ENCODE measurements at regions not wholly inside any gene's neighbourhood (a gene's known extent, or its start where the extent isn't known, plus 50 kb on each side); places are given as distances from the start of the nearest gene placed in this dataset.

- no peak overlapping the region for H2BK5ac ChIP-seq (ENCODE audit: low read depth, low read length)
- no peak for FAIRE-seq
- no peak overlapping the region for H3K14ac ChIP-seq (ENCODE audit: insufficient read length)
- H3K9ac ChIP-seq (replicated peaks in 1 of 4; ENCODE audit: extremely low read depth in 1 of 4, low read depth in 3 of 4, low read length in 3 of 4) = no peak overlapping the region
- H4K20me1 ChIP-seq (replicated peaks in 1 of 2; ENCODE audit: control insufficient read depth in 1 of 2, insufficient read depth in 2 of 2, low read length in 2 of 2) = no peaks in the 10 kb centered on the region
- no peak overlapping the region for H2BK12ac ChIP-seq (ENCODE audit: low read depth, low read length)
- H3K27ac ChIP-seq (ENCODE audit: low read depth, low read length) = no peak overlapping the region
- no peaks in the 10 kb centered on the region for H3K23me2 ChIP-seq (ENCODE audit: low read depth, low read length)
- H3K56ac ChIP-seq (replicated peaks; ENCODE audit: insufficient read length, low read depth, low read length) = no peak overlapping the region
- H3K18ac ChIP-seq (ENCODE audit: extremely low read depth, low read length) = no peak overlapping the region
- H3K27me3 ChIP-seq (replicated peaks in 1 of 4; ENCODE audit: control insufficient read depth in 3 of 4, extremely low read depth in 1 of 4, insufficient read depth in 3 of 4, low read length in 3 of 4) = no peaks in the 10 kb centered on the region
- no peaks in the 10 kb centered on the region for H3K79me2 ChIP-seq (ENCODE audit: control insufficient read depth in 1 of 2, insufficient read depth in 2 of 2, low read length in 2 of 2)
- POLR2A ChIA-PET (ENCODE audit: partially characterized antibody) = no interaction called here
- H2BK15ac ChIP-seq (ENCODE audit: low read length) = no peak overlapping the region
- H3K23ac ChIP-seq (ENCODE audit: insufficient read length) = no peak overlapping the region
- 91% methylated on average over 3 of the region's 3 CpGs; no CpG with 5 or more reads in 1 of the 2 experiments for WGBS, 2 experiments (ENCODE audit: extremely low coverage in 1 of 2, insufficient coverage in 1 of 2, insufficient read length in 1 of 2, insufficient replicate concordance in 2 of 2, low coverage in 1 of 2, low lambda C conversion rate in 2 of 2, missing lambda C conversion rate in 1 of 2)
- H4K8ac ChIP-seq (ENCODE audit: extremely low read depth, insufficient read depth, low read length) = no peak overlapping the region
- H3K4me1 ChIP-seq (replicated peaks in 1 of 4; ENCODE audit: control insufficient read depth in 3 of 4, insufficient read depth in 4 of 4, low read length in 3 of 4) = no peaks in the 10 kb centered on the region
- no peak overlapping the region for H2BK120ac ChIP-seq (replicated peaks; ENCODE audit: low read depth, low read length)
- no peak overlapping the region for H4K91ac ChIP-seq (replicated peaks; ENCODE audit: insufficient read length, low read length)
- no peak overlapping the region for H2BK20ac ChIP-seq (ENCODE audit: low read length)
- CTCF ChIA-PET (ENCODE audit: partially characterized antibody) = no interaction called here
- H2AK5ac ChIP-seq (ENCODE audit: low read depth, low read length) = no peak overlapping the region
- H3K4ac ChIP-seq (replicated peaks; ENCODE audit: insufficient read length, low read depth, low read length) = no peak overlapping the region
- no peaks in the 10 kb centered on the region for H3K9me3 ChIP-seq (ENCODE audit: insufficient read depth in 2 of 2, low read depth in 1 of 2, low read length in 1 of 2)
- H3K4me3 ChIP-seq (ENCODE audit: extremely low read depth in 1 of 4, insufficient read depth in 2 of 4, low read depth in 3 of 4, low read length in 4 of 4) = no peak overlapping the region
- DNase-seq (ENCODE audit: low read depth in 1 of 2, low spot score in 2 of 2) = no peak
- H4K5ac ChIP-seq (ENCODE audit: insufficient read length, low read depth, low read length) = no peak overlapping the region
- H3K36me3 ChIP-seq (ENCODE audit: control insufficient read depth in 2 of 4, insufficient read depth in 4 of 4, low read length in 3 of 4) = no peaks in the 10 kb centered on the region
- H3K4me2 ChIP-seq (ENCODE audit: insufficient read depth in 1 of 2, low read depth in 2 of 2, low read length in 2 of 2) = no peak overlapping the region
- no peak overlapping the region for H2AFZ ChIP-seq (ENCODE audit: low read length)
- no peaks in the 10 kb centered on the region for H3K79me1 ChIP-seq (ENCODE audit: low read depth, low read length)
- TF ChIP-seq POLR2AphosphoS5 (IDR thresholded peaks at IDR 0.05; ENCODE audit: low read depth, low read length) (no peak), SRF (IDR thresholded peaks at IDR 0.05; ENCODE audit: low read depth, low read length) (no peak), ATF2 (IDR thresholded peaks at IDR 0.05; ENCODE audit: low read length) (no peak), BCL11A (IDR thresholded peaks at IDR 0.05; ENCODE audit: low read depth in 2 of 2, low read length in 2 of 2) (no peak), RBBP5 (IDR thresholded peaks at IDR 0.05; ENCODE audit: borderline replicate concordance, low read depth, low read length) (no peak), NANOG (IDR thresholded peaks at IDR 0.05; ENCODE audit: insufficient read depth, low read depth, low read length, poor library complexity, severe bottlenecking) (no peak), NRF1 (IDR thresholded peaks at IDR 0.05; ENCODE audit: low read depth, low read length) (no peak), TBP (IDR thresholded peaks at IDR 0.05; ENCODE audit: low read depth, low read length) (no peak), TCF12 (IDR thresholded peaks at IDR 0.05; ENCODE audit: low read depth, low read length) (no peak), CREB1 (IDR thresholded peaks at IDR 0.05) (no peak), ATF3 (IDR thresholded peaks at IDR 0.05; ENCODE audit: insufficient read depth, low read depth, low read length) (no peak), CBX8 (IDR thresholded peaks at IDR 0.05; ENCODE audit: borderline replicate concordance, low read depth, low read length) (no peak), POU5F1 (IDR thresholded peaks at IDR 0.05; ENCODE audit: low read depth, low read length) (no peak)
Observed at GRCh38 chr4:155473420-155474095, 96.8 kb upstream of the MAP9 start.

All from H1 (cell line).